Upper lobe of left lung (tissue), 4 donors: ENCODE measurements at regions not wholly inside any gene's neighbourhood (a gene's known extent, or its start where the extent isn't known, plus 50 kb on each side); places are given as distances from the start of the nearest gene placed in this dataset.

Source experiments
- POLR2A ChIP-seq, 4 donors: fragments of 450-650 bp; IDR thresholded peaks; one replicate each; pipeline ENCODE4 v1.5.1; 2016 to 2017; ENCODE audit warnings: antibody characterized with exemption in 4 of 4, mild to moderate bottlenecking in 2 of 4
- TF ChIP-seq, protein P1 (sequence below), 6 experiments: fragments of 450-650 bp in 4 of 6; fragments of 200-600 bp in 2 of 6; sonication (generic) in 2 of 6; IDR thresholded peaks; one replicate each; pipeline ENCODE4 v1.5.1; 2016 to 2019; ENCODE audit warnings: antibody characterized with exemption in 6 of 6

DNA sequence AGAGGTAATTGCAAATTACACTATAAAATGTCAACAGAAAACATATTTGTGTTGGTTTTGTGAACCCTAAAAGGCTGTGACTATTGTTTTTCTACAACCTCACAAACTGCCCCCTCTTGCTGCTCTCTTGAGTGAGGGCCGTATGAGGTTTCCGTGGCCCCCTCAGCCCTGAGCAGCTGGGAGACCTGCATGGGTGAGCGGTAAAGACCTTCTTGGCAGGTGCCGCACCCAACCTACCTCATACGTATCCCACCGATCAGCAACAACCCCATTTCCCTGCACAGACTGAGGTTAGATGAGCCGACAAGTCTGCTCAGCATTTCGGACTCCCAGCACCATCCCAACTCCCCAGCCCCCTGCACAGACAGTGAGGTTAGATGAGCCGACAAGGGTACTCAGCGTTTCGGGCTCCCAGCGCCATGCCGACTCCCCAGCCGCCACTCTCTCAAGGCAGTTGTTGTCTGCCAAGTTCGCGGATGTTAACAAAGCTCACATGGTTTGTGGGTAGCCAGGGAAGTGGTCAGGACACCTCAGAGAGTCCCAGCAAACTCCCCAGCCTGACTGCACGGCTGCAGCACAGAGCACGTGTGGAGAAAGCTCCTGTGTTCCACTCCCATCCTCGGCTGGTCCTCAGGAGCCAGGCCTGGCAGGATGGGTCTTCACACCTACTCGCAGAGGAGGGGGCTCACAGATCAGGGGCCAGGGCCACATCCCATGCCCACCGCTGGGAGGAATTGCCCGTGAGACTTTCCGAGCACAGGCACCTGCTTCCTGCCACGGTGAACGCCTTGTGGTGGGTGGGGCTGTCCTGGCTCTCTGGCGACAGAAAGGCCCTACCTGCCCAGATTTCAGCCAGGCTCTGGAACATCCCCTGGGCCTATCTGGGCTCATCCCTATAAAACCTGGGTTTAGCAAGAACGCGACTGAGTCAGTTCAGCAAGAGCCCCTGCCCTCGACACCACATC lies 502.9 kb downstream of the BRD1 start:
- TF ChIP-seq, protein P1, sequence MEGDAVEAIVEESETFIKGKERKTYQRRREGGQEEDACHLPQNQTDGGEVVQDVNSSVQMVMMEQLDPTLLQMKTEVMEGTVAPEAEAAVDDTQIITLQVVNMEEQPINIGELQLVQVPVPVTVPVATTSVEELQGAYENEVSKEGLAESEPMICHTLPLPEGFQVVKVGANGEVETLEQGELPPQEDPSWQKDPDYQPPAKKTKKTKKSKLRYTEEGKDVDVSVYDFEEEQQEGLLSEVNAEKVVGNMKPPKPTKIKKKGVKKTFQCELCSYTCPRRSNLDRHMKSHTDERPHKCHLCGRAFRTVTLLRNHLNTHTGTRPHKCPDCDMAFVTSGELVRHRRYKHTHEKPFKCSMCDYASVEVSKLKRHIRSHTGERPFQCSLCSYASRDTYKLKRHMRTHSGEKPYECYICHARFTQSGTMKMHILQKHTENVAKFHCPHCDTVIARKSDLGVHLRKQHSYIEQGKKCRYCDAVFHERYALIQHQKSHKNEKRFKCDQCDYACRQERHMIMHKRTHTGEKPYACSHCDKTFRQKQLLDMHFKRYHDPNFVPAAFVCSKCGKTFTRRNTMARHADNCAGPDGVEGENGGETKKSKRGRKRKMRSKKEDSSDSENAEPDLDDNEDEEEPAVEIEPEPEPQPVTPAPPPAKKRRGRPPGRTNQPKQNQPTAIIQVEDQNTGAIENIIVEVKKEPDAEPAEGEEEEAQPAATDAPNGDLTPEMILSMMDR (IDR thresholded peaks at IDR 0.05) = no peak
- TF ChIP-seq POLR2A (IDR thresholded peaks at IDR 0.05) = no peak
